ENCODE measurements at regions not wholly inside any gene's neighbourhood (a gene's known extent, or its start where the extent isn't known, plus 50 kb on each side); places are given as distances from the start of the nearest gene placed in this dataset.
"Not testable (repeated sequence)": the region's sequence is repeated elsewhere in the genome, so short reads cannot be mapped to it uniquely, and the experiment has no call there.

DNA sequence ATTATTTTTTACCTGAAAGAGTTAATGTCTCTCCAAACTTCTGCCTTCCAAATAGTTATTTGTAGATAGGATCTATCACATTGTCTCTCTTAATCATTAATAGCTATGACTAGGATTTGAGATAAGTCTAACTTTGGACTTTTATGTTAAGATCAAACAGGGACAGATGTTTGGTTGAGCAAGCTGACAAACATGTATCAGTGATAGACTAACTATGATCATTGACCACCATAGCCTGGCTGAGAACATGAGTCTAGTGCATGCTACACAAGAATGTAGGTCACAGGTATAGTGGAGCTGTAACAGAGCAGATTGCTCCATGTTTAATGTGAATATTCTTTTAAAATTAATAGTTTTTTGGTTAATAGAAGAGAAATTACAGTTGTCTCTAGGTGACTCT is 52.0 kb downstream of the SYT15B start:
- not testable (repeated sequence) for H3K9me3 ChIP-seq; ATAC-seq (ENCODE audit: low FRiP score in 2 of 2); H3K27me3 ChIP-seq; H3K27ac ChIP-seq; H3K4me3 ChIP-seq; H3K36me3 ChIP-seq; DNase-seq; H3K4me1 ChIP-seq

DNA sequence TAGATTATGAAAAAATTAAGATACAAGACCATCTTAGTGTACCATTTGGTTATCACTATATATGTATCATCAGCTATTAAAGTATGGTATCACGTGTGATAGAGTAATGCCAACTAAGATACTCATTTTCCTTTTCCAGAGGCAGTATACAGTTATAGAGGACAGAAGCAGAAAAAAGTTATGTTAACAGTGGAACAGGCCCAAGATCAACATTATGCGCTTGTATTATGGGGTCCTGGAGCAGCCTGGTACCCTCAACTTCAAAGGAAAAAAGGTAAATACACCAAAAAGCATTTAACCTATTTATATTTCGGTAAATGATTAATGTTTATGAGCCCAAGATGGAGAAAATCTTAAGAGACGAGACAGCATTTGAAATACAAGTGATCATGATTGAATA is 52.9 kb downstream of the SYT15B start:
- H3K4me1 ChIP-seq; H3K36me3 ChIP-seq; H3K4me3 ChIP-seq; ATAC-seq (ENCODE audit: low FRiP score in 2 of 2); DNase-seq; H3K27me3 ChIP-seq; H3K9me3 ChIP-seq; H3K27ac ChIP-seq: not testable (repeated sequence)
- no CpG with 5 or more reads among the region's 4 CpGs for WGBS, 2 donors

DNA sequence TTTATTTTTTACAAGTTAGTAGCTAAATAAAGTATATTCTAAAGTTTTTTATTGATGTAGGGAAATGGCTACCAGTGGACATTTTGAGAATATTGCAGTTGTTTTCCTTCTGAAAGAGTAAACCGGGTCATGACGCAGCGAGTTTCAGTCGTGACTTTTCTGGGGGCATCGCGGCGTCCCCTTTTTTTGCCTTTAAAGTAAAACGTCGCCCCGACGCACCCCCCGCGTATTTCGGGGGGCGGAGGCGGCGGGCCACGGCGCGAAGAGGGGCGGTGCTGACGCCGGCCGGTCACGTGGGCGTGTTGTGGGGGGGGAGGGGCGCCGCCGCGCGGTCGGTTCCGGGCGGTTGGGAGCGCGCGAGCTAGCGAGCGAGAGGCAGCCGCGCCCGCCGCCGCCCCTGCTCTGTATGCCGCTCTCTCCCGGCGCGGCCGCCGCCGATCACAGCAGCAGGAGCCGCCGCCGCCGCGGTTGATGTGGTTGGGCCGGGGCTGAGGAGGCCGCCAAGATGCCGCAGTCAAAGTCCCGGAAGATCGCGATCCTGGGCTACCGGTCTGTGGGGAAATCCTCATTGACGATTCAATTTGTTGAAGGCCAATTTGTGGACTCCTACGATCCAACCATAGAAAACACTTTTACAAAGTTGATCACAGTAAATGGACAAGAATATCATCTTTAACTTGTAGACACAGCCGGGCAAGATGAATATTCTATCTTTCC is 57.5 kb downstream of the SYT15B start:
- peak; percentile 59 to 97 for DNase-seq
- H3K4me1 ChIP-seq, H3K9me3 ChIP-seq, H3K27me3 ChIP-seq, H3K36me3 ChIP-seq: not testable (repeated sequence)
- peak in 1 of 4 donors; percentile 53 for TF ChIP-seq POLR2A (IDR thresholded peaks at IDR 0.05)
- 4% methylated on average over 4 of the region's 66 CpGs; no CpG with 5 or more reads in 1 of the 2 donors for WGBS, 2 donors
- peak overlapping the region in 3 of 4 donors; percentile 37 to 49 (median 46) for H3K4me3 ChIP-seq
- H3K27ac ChIP-seq, result peak overlapping the region in 3 of 4 donors; percentile 58 to 73 (median 64)
- ATAC-seq (ENCODE audit: low FRiP score in 2 of 2), result peak; percentile 96 to 100

DNA sequence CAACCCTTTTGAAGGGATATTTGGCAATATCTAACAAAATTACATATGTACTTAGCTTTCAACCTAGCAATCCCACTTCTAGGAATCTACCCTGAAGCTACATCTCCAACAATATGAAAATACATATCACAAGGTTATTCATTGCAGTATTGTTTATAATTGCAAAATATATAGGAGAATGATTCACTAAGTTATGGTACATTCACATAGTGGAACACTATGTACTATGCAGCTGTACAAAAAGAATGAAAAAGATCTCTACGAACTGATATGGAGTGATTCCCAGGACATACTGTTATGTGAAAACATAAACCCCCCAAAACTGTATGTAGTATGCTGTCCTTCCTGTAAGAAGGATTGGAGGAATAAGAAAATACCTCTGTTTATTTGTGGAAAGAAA is 62.1 kb downstream of the SYT15B start:
- not testable (repeated sequence) for H3K9me3 ChIP-seq; H3K27ac ChIP-seq; H3K4me1 ChIP-seq; H3K4me3 ChIP-seq; H3K27me3 ChIP-seq; H3K36me3 ChIP-seq; DNase-seq; ATAC-seq (ENCODE audit: low FRiP score in 2 of 2)
- WGBS, 2 donors, result 57 to 68% methylated on average over 1 of the region's 1 CpG

DNA sequence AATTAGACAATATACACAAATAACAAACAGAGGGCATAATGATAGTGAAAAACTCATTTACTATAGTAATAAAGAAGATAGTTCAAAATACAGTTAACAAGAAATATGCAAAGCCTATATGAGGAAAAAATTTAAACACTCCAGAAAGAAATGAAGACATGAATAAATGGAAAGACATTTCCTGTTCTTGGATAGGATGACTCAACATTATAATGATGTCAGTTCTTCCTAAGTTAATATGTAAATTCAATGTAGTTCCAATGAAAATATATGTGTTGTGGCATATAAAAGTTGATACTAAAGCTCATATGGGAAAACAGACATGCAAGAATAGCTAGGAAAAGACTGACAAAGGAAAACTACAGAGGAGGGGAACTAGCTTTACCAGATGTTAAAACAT is 63.5 kb downstream of the SYT15B start:
- H3K27me3 ChIP-seq; H3K27ac ChIP-seq; H3K36me3 ChIP-seq; H3K9me3 ChIP-seq; H3K4me1 ChIP-seq; DNase-seq; H3K4me3 ChIP-seq; ATAC-seq (ENCODE audit: low FRiP score in 2 of 2): not testable (repeated sequence)

DNA sequence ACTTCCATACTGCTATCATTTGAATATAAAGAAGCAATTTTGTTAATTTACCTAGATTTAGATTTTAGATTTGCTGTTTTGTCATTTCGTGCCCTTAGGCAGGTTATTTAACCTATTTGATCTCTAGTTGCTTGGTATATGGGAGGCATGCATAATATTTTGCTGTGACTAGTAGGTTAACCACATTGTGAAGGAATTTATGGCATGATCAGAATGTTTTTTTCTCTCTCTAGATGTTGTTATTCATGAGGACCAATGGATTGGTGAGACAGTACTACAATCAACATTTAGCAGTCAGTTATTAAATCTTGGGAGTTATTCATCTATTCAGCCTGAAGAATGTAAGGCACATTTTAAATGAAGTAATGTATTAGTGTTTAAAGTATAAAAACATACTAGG is 67.2 kb downstream of the SYT15B start:
- H3K27me3 ChIP-seq; H3K36me3 ChIP-seq; H3K4me3 ChIP-seq; H3K27ac ChIP-seq; H3K9me3 ChIP-seq; DNase-seq; H3K4me1 ChIP-seq; ATAC-seq (ENCODE audit: low FRiP score in 2 of 2): not testable (repeated sequence)
- 42 to 50% methylated on average over 1 of the region's 1 CpG for WGBS, 2 donors

DNA sequence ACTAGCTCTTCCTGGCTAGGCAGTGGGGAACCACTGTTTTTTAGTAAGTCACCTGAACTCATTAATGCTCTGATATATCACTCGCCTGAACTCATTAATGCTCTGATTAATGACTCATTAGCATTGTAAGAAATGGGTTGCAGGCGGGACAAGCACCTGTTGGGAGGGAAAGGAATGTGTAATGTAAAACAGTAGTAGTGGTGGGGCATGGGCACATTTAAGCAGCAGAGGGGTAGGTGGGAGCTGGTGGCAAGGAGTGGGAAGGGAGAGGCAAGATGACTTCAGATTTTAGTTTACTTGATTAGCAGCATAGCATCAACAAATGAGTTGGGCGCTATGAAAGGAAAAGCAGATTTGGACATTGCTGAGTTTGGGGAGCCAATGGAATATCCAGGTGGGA is 68.2 kb downstream of the SYT15B start:
- H3K4me1 ChIP-seq; ATAC-seq (ENCODE audit: low FRiP score in 2 of 2); DNase-seq; H3K4me3 ChIP-seq; H3K9me3 ChIP-seq; H3K27ac ChIP-seq; H3K27me3 ChIP-seq; H3K36me3 ChIP-seq: not testable (repeated sequence)
- WGBS, 2 donors, result 90 to 100% methylated on average over 2 of the region's 3 CpGs

DNA sequence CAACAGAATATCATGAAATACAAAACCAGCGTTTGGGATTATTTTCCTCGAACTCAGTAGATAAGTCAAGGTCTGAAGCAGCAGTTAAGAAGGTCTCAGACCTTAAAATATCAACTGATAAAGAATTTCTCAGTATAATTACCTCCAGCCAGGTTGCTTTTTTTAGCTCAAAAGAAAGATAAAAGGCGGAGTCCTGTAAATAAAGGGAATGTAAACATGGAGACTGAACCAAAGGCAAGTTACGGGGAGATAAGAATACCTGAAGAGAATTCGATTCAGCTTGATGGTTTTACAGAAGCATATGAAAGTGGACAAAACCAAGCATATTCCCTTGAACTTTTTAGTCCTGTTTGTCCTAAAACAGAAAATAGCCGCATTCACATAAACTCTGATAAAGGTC is 73.1 kb downstream of the SYT15B start:
- not testable (repeated sequence) for H3K27ac ChIP-seq; H3K36me3 ChIP-seq; H3K9me3 ChIP-seq; H3K4me1 ChIP-seq; H3K27me3 ChIP-seq; H3K4me3 ChIP-seq; ATAC-seq (ENCODE audit: low FRiP score in 2 of 2); DNase-seq
- WGBS, 2 donors, result no CpG with 5 or more reads among the region's 6 CpGs

DNA sequence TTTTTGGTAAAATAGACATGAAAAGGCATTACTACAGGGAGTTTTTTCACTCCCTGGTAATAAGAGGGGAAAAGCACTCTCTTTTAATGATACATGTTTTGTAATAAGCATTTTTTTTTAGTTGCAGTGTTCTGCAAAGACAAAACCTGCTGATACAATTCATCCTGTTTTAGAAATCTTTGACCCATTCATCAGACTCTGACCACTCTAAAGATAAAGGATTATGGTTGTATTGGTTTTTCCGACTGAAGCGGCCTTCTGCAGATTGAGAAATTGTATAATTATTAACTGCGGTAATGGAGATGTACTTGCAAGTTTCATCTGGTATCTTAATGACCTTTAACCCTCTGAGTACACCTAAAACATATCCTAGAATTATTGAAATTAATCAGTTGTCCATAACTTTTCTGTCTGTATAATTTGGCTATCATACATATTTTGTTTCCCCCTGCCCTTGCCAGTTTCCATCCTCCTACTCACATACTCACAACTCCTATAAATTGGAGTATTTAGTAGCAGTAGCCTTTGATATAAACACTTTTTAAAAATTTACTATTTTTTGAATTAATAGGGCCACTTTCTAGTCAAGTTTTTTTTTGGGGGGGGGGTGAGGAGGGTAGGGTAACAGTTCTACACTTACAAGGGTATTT is 79.4 kb downstream of the SYT15B start:
- H3K4me1 ChIP-seq; H3K9me3 ChIP-seq; H3K27me3 ChIP-seq; H3K4me3 ChIP-seq; ATAC-seq (ENCODE audit: low FRiP score in 2 of 2); H3K27ac ChIP-seq; H3K36me3 ChIP-seq; DNase-seq: not testable (repeated sequence)
- 80% methylated on average over 1 of the region's 3 CpGs; no CpG with 5 or more reads in 1 of the 2 donors for WGBS, 2 donors

DNA sequence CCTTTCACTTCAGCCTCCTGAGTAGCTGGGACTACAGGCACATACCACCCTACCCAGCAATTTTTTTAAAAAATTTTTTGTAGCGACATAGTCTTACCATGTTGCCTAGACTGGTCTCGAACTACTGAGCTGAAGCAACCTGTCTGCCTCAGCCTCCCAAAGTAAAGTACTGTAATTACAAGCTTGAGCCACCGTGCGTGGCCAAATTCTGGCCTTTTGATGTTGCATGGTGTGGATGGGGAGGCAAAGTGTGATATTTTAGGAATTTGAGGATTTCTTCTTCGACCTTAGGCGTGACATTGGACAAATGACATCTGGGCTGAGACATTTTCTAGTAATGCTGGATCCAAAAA is 81.8 kb downstream of the SYT15B start:
- H3K4me3 ChIP-seq; H3K4me1 ChIP-seq; DNase-seq; H3K27ac ChIP-seq; ATAC-seq (ENCODE audit: low FRiP score in 2 of 2); H3K36me3 ChIP-seq; H3K9me3 ChIP-seq; H3K27me3 ChIP-seq: not testable (repeated sequence)
- WGBS, 2 donors, result no CpG with 5 or more reads among the region's 6 CpGs

DNA sequence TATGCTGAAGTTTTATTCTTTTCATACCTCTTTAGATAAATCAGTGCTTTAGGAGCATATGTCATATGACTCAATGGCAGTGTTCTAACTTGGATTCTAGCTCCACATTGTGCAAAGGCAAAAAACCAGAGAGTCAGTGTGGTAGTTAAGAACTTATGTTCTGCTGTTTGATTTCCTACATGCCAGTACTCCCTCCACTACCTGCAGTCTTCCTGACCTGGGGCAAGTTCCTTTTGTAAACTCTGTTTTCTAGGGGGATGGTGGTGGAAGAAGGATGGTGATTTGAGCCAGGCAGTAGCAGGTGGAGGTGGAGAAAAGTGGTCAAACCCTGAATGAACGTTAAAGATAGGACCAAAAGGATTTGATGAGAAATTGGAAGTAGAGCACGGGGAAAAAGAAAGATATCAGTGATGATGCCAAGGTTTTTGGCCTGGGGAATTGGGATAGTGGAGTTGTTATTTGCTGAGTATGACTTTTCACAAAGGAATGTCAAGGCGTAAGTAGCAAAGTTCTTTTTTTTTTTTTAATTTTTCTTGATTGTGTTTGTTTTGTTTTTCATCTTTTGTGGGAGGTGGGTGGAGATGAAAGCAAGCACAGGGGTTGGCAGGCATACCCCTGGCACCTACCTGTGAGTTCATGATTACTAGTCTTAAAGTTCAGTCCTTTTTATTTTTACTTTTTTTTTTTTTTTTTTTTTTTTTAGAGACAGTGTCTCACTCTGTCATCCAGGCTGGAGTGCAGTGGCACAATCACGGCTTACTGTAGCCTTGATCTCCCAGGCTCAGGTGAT is 82.3 kb downstream of the SYT15B start:
- not testable (repeated sequence) for H3K9me3 ChIP-seq; H3K36me3 ChIP-seq; H3K27ac ChIP-seq; H3K4me3 ChIP-seq; H3K4me1 ChIP-seq; ATAC-seq (ENCODE audit: low FRiP score in 2 of 2); DNase-seq; H3K27me3 ChIP-seq
- 67 to 75% methylated on average over 3 of the region's 4 CpGs for WGBS, 2 donors

DNA sequence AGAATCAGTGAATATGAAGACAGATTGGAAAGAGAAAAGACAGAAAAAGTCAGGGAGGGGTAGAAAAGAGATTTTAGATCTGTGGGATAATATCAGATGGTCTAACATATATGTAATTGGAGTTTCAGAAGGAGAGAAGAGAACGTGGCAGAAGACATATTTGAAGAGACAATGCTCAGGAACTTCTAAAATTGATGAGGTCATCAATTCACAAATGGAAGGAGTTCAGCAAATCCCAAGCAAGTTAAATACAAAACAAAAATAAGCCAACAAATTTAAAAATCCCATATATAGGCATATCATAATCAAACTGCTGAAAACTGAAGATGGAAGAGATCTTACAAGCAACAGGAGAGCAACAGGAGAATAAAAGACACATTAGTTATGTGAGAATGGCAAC is 87.3 kb downstream of the SYT15B start:
- 80 to 81% methylated on average over 1 of the region's 1 CpG for WGBS, 2 donors
- H3K36me3 ChIP-seq; H3K27ac ChIP-seq; H3K4me3 ChIP-seq; H3K4me1 ChIP-seq; H3K9me3 ChIP-seq; DNase-seq; ATAC-seq (ENCODE audit: low FRiP score in 2 of 2); H3K27me3 ChIP-seq: not testable (repeated sequence)

DNA sequence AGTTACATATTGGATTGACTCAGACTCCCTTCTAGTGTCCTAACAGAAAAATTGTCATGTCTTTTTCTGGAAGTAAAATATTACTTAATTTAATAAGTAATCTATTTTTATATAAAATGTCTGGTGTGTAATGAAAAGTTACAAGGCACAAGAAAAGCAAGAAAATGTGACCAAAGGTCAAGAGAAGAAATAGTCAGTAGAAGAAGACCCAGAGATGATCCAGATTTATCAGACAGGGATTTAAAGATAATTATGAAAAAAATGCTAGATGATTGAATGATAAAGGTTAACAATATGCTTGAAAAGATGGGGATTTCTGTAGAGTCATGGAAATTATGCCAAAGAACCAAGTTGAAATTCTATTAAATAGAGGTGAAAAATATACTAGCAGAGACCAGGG is 87.8 kb downstream of the SYT15B start:
- not testable (repeated sequence) for H3K27me3 ChIP-seq; H3K36me3 ChIP-seq; H3K27ac ChIP-seq; DNase-seq; H3K4me3 ChIP-seq; H3K4me1 ChIP-seq; ATAC-seq (ENCODE audit: low FRiP score in 2 of 2); H3K9me3 ChIP-seq
